ENCODE measurements at regions not wholly inside any gene's neighbourhood (a gene's known extent, or its start where the extent isn't known, plus 50 kb on each side); places are given as distances from the start of the nearest gene placed in this dataset.
"Not testable (repeated sequence)": the region's sequence is repeated elsewhere in the genome, so short reads cannot be mapped to it uniquely, and the experiment has no call there.

DNA sequence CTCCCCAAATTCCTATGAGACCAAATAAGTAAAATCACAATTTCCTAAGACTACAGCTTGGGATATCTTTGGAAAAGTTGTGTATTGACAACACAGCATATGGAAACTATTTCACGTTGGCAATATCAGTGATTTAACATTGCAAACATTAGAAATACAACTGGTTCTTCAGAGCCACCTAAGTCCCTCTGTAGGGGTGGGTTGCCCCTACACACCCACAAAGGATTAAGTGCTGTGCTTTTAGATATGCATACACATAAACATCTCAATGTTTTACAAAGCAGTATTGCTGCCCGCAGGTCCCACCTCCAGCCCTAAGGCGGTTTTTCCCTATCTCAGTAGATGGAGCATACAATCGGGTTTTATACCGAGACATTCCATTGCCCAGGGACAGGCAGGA lies 66.0 kb upstream of the DEFB108B start:
- TF ChIP-seq, protein P1, sequence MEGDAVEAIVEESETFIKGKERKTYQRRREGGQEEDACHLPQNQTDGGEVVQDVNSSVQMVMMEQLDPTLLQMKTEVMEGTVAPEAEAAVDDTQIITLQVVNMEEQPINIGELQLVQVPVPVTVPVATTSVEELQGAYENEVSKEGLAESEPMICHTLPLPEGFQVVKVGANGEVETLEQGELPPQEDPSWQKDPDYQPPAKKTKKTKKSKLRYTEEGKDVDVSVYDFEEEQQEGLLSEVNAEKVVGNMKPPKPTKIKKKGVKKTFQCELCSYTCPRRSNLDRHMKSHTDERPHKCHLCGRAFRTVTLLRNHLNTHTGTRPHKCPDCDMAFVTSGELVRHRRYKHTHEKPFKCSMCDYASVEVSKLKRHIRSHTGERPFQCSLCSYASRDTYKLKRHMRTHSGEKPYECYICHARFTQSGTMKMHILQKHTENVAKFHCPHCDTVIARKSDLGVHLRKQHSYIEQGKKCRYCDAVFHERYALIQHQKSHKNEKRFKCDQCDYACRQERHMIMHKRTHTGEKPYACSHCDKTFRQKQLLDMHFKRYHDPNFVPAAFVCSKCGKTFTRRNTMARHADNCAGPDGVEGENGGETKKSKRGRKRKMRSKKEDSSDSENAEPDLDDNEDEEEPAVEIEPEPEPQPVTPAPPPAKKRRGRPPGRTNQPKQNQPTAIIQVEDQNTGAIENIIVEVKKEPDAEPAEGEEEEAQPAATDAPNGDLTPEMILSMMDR (conservative IDR thresholded peaks at IDR 0.05) = not testable (repeated sequence)
- TF ChIP-seq EZH2 (IDR thresholded peaks at IDR 0.05; ENCODE audit: low read depth) = not testable (repeated sequence)

Data from PC-9 (cell line).